BE2C (cell line): ENCODE measurements at regions not wholly inside any gene's neighbourhood (a gene's known extent, or its start where the extent isn't known, plus 50 kb on each side); places are given as distances from the start of the nearest gene placed in this dataset.

Experiments
- DNase-seq: peaks from one replicate; pipeline ENCODE4 v3.0.0-alpha.2; 2020
- H3K27me3 ChIP-seq: fragments of 250-450 bp; sonication (Bioruptor Pico); 2 replicates; pipeline ENCODE4 v1.5.1; 2020; ENCODE audit warnings: mild to moderate bottlenecking
- H3K36me3 ChIP-seq: fragments of 250-450 bp; sonication (Bioruptor Pico); 2 replicates; pipeline ENCODE4 v1.5.1; 2020; ENCODE audit warnings: mild to moderate bottlenecking
- H3K4me1 ChIP-seq: fragments of 250-450 bp; sonication (Bioruptor Pico); 2 replicates; pipeline ENCODE4 v1.5.1; 2020
- H3K4me3 ChIP-seq: 2 replicates; pipeline ENCODE4 v1.5.1; 2011; ENCODE audit warnings: low read depth, low read length
- H3K9me3 ChIP-seq: fragments of 250-450 bp; sonication (Bioruptor Pico); 2 replicates; pipeline ENCODE4 v1.5.1; 2020
- TF ChIP-seq, protein P1 (sequence below): IDR thresholded peaks from 2 replicates; pipeline ENCODE4 v1.5.1; 2012; ENCODE audit warnings: mild to moderate bottlenecking, low read depth, low read length

DNA sequence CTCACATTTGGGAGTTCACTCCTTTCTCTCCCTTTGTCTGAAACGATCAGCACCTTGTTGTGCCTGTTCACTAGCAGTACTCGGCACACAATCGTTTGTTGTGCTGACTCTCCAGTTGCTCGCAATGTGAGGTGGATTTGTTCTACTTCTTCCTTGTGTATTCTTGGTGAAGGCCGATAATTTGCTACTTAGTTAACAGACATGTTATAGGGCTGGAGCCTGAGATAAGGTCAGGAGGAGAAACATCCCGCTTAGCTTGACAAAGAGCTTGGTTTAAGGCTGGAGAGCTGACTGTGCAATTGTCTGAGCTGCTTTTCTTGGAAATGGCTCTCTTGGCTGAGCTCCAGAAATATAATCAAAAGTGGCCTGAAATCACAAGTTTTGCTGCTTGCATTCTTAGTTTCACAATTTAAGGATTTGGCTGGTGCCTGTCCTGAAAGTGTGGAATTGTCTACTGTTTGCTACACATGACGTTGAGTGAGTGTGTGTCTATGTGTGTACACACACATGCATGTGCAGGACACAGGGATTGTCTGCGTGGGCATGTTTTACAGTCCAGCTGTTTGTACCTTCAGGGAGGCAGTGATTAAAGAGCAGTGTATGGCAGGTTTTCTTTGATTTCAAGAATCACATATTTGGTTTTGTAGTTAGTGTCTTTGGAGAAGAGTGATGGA lies 77.7 kb downstream of the ARF6 start:
- H3K4me1 ChIP-seq, result peaks cover 26% of the 10 kb centered on the region
- no peaks in the 10 kb centered on the region for H3K9me3 ChIP-seq
- no peak for DNase-seq
- H3K4me3 ChIP-seq, result no peak overlapping the region
- TF ChIP-seq, protein P1, sequence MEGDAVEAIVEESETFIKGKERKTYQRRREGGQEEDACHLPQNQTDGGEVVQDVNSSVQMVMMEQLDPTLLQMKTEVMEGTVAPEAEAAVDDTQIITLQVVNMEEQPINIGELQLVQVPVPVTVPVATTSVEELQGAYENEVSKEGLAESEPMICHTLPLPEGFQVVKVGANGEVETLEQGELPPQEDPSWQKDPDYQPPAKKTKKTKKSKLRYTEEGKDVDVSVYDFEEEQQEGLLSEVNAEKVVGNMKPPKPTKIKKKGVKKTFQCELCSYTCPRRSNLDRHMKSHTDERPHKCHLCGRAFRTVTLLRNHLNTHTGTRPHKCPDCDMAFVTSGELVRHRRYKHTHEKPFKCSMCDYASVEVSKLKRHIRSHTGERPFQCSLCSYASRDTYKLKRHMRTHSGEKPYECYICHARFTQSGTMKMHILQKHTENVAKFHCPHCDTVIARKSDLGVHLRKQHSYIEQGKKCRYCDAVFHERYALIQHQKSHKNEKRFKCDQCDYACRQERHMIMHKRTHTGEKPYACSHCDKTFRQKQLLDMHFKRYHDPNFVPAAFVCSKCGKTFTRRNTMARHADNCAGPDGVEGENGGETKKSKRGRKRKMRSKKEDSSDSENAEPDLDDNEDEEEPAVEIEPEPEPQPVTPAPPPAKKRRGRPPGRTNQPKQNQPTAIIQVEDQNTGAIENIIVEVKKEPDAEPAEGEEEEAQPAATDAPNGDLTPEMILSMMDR, result no peak
- H3K36me3 ChIP-seq, result no peaks in the 10 kb centered on the region
- H3K27me3 ChIP-seq, result no peaks in the 10 kb centered on the region

DNA sequence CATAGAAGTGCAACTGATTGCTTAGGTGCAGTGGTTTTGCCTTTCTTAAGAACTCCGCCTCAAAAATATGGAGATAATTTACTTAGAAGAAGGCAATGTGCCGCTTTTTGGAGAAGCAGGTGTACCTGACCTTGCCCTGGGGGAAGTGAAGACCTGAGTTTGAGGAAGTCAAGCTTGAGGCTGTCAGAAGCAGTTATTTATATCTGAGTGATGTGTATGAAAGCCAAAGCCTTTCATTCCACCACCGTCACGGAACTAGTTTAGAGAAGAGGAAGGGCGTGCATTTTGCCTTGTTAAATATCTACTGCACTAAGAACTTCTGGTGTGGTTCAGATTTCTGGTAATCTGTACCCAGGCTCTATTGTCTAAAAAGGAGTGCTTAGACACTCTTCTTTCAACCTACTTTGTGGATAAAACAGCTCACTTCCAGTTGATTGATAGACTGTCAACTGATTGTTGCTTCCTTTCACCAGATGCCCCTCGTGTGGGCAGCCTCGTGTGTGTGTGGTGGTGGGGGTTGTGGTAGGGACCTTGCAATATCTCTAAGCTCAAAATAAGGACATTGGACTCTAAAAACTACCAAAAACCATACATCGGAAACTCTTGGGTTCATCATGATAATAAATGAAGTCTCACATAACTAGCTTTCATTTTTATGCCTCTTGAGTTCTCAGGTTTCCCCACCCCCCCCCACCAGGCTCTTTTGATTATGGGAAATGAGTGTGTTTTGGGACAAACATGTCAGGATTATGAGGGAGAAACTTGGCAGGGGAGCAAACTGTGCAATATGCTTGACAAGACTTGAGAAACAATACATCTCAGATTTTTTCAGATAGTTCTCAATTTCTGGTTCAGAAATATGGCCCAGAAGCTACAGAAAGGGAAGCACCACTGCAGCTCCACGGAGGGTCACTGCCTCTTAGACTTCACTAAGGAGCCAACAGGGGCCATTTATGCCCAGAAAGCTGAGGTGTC lies 78.6 kb downstream of the ARF6 start:
- Histone ChIP-seq H3K9me3 (no peaks in the 10 kb centered on the region), H3K36me3 (no peaks in the 10 kb centered on the region), H3K4me3 (no peak overlapping the region), H3K27me3 (no peaks in the 10 kb centered on the region), H3K4me1 (peaks cover 26% of the 10 kb centered on the region)
- no peak for DNase-seq
- TF ChIP-seq, protein P1, result no peak

DNA sequence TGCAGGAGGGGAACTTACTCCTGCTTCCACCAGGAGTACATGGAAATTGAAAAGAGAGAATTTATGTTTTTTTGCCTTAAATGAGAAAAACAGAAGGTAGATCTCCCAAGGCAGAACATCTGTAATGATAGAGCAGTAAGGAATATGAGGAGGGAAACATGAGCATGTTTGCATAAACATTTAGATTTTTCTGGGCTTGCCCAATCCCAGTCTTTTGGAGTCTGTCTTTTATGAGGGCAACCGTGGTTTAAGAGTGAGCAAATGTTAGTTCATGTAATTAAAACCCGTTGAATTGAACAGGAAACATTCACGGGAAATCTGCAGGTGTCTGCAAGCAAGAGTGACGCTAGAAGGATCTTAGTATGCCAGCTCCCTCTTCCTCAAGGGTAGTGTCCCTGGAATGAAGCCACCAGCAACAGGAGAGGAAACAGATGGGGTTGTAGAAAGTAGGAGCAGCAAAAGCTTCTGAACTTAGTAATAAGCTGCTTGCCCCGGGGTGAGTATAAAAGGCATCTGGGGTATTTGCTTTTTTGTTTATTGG lies 79.3 kb downstream of the ARF6 start:
- DNase-seq, result no peak
- Histone ChIP-seq H3K9me3 (no peaks in the 10 kb centered on the region), H3K27me3 (no peaks in the 10 kb centered on the region), H3K4me3 (no peak overlapping the region), H3K4me1 (peaks cover 26% of the 10 kb centered on the region), H3K36me3 (no peaks in the 10 kb centered on the region)
- TF ChIP-seq, protein P1, result no peak

DNA sequence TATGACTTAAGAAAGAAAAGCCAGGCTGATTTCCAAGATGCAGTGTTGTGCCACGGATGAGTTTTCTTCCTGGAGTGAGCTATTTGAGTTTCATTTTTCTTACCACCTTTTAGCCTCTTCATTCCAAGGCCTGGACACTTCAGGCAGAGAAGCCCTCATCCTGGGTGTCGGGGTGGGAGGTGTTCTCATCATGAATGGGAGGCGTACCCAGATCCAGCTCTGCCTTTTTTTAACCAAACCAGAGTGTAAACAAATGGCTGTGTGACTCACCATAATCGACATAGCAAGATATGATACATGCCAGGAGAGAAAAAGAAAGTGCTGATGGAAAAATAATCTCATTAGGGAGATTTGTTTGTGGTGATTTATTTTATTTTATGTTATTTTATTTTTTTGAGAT lies 79.9 kb downstream of the ARF6 start:
- Histone ChIP-seq H3K27me3 (no peaks in the 10 kb centered on the region), H3K4me1 (peaks cover 26% of the 10 kb centered on the region), H3K36me3 (no peaks in the 10 kb centered on the region), H3K4me3 (no peak overlapping the region), H3K9me3 (no peaks in the 10 kb centered on the region)
- TF ChIP-seq, protein P1, result no peak
- no peak for DNase-seq

DNA sequence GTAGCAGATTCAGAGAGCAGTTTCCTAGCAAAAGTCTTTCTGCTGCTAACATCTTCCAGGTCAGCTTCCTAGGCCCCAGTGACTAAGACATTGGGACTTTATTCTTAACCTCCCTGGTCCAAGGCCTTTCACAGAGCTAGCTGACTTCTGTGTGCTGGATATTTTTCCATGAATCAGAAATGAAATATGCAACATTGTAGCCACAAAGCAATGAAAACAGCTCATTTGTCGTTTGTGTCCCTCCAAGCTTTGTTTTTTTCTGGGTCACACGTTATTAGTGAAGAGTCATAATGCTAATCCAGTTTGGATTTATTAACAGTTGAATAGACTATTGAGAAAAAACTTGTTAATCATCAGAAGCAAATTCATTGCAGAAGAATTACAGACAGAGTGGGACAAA lies 82.4 kb downstream of the ARF6 start:
- Histone ChIP-seq H3K4me1 (peaks cover 28% of the 10 kb centered on the region), H3K4me3 (no peak overlapping the region), H3K27me3 (no peaks in the 10 kb centered on the region), H3K36me3 (no peaks in the 10 kb centered on the region), H3K9me3 (no peaks in the 10 kb centered on the region)
- TF ChIP-seq, protein P1, result no peak
- no peak for DNase-seq
